GM18870 (cell line): ENCODE measurements at regions not wholly inside any gene's neighbourhood (a gene's known extent, or its start where the extent isn't known, plus 50 kb on each side); places are given as distances from the start of the nearest gene placed in this dataset.
"Not testable (repeated sequence)": the region's sequence is repeated elsewhere in the genome, so short reads cannot be mapped to it uniquely, and the experiment has no call there.

ENCODE experiments used
- ATAC-seq: cut with Tn5 transposase; IDR thresholded peaks from one replicate; pipeline ENCODE4 v1.9.1; 2021; ENCODE audit warnings: moderate library complexity; ENCODE audit not compliant: unreplicated experiment

- no peak for ATAC-seq
Observed at GRCh38 chr1:58966917-58967740, 183.3 kb upstream of the JUN start.

DNA sequence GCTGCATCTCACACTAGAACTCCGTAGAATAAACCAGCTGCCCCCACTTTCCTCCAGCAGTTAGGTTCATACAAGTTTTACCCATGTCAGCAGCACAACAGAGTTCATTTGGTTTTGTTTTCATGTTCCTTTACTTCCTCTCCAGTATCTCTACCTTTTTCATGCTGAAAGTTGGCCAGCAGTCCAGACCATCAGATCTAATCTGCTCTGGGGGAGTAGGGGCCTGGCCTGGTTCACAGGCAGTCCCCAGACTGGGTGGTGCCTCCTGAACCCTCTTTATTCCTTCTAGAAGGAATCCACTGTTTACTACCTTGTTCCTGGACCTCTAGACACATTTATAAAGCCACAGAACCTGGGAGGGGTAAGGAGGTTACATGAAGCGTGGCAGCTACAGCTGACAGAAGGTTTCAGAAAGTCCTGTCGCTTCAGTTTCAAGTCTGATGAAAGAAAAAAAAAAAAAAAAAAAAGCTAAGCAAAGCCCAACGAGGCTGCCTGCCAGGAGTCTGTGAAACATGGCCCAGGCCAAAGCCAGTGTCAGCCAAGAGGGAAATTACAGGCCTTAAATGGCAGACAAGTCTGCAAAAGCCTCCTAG, 184.6 kb upstream of the JUN start:
- peak; percentile 86 for ATAC-seq

GRCh38 chr1:58969176-58969575, 185.3 kb upstream of the JUN start:
- not testable (repeated sequence) for ATAC-seq

GRCh38 chr1:58971629-58972140, 187.8 kb upstream of the JUN start:
- no peak for ATAC-seq

GRCh38 chr1:58975888-58976287, 192.0 kb upstream of the JUN start:
- no peak for ATAC-seq

DNA sequence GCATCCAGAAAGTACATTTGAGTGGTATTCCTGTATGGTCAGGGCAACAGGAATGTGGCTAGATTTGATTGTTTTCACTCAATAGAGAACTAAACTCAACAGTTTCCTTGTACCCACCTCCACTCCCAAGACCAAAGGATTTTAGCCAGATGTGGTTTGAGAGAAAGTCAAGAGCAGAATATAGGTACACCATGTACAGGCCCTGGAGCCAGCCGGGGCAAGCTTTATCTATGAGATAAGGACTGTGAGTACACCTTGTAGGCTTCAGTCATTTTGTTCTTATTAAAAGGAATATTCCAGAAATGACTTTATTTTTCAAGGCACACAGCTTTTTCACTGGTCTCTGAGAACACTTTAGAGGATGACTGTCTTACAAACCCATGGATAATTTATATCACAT, 192.4 kb upstream of the JUN start:
- ATAC-seq: no peak

GRCh38 chr1:58977598-58977997, 193.8 kb upstream of the JUN start:
- no peak for ATAC-seq

- ATAC-seq: no peak
Observed at GRCh38 chr1:58978096-58978495, 194.2 kb upstream of the JUN start.

- ATAC-seq: no peak
Observed at GRCh38 chr1:58979086-58979485, 195.2 kb upstream of the JUN start.

DNA sequence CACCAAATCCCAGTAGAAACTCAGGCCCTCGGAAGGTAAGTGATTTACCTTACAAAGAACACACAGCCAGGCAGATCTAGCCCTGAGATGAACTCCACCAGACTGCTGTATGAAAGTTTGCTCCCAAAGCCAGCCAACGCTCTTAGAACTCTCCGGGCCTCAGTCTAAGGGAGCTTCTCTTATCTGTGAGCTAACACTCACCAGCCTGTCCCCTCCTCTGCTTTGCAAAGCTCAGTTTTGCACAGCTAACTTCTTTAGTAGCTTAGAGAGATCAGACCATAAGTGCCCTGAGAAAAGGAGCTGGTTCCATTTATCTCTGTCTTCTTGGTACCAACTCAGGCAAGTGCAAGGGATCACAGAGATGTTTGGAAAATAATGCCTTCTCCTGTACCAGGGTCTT, 195.8 kb upstream of the JUN start:
- no peak for ATAC-seq

DNA sequence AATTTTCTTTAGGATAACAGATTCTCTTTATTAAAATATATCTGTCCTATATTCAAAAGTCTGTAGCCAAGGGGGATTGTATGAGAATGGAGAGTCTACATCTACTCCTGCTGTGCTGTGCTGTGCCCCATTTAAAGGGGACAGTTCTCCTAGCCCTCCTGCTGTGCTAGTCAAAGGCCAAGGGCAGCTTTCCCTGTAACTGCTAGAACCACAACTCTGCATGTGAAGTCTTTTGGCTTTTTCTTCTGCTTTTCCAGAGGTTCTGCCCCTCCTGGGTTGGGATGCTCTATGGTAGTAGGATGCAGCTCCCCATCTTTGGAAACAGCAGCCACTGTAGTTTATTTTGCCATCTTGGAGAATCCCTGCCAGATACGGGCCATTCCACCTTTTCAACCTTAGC, 197.5 kb upstream of the JUN start:
- ATAC-seq: no peak

DNA sequence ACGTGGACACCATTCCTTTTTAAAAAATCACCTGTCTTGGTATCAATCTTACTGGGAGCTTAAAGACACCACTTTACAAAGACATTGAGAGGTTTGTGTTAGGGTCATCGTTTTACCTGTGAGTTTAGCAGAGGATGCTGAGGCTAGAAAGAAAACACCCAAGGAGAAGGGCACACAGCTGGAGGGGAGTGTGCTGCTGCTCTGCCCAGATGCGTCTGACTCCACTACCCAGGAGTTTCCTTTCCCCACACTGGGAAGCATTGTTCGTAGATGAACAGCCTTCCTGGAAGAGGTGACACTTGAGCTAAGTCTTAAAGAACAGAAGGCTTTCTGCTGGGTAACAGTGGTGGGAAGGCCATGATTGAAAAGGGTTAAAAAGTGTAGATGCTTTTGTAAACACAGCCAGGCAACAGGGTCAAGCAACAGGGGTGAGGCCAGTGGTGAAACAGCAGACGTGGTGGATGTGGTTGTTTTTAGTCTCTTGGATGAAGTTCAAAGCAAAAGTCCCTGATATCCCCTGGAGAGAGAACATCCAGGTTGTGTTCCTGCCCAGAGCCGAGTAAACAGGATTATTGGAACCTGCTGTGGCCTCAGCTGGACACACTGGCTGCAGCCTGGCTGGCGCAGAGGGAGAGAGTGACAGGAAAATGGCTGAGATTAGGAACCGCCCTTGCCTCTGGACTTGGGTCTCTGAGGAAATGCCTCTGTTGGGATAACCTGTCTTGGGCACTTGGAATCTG, 198.6 kb upstream of the JUN start:
- no peak for ATAC-seq

- ATAC-seq: no peak
Observed at GRCh38 chr1:58983162-58983561, 199.3 kb upstream of the JUN start.

DNA sequence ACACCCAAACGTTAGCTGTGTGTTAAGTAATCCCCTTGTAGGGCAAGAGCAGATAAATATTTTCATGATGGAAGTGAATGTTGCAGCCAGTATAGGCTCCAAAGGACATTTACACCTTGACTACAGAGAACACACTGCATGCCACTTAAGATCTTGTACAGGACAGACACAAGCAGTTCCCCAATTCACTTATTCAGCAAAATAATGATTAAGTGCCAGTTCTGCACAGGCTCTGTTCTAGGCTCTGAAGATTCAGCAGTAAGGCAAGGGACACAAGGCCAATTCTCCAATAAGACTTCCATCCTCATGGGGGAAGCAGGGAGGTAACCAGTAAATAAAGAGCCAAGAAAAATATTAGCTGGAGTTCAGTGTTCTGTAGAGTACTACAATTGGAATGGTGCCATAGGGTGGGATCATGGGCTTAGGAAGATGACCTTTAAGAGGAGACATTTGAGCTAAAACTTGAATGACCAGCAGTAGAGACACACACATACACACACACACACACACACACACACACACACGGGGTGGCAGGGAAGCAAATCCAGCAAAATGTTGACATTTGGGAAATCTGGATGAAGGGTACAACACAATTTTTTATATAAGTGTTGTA, 199.9 kb upstream of the JUN start:
- ATAC-seq: no peak

- no peak for ATAC-seq
Observed at GRCh38 chr1:58986996-58987767, 203.3 kb upstream of the JUN start.

GRCh38 chr1:58988752-58989151, 204.9 kb upstream of the JUN start:
- ATAC-seq: no peak

DNA sequence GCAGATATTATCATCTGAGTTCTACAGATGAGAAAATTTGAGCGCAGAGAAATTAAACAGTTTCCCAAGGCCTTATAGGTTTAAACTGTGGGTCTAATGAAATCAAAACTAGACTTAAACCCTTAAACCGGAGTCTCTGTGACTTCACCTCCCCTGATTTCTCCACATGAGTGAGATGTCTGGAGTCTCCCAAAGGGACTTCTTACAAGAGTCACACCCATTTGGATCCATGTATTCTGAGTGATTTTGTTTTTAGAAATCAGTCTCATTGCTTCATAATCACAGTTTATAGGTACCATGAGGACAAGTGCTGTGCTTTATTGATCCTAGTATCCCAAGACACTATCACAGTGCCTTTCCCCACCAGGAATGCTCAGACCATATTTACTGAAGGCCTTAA, 206.0 kb upstream of the JUN start:
- ATAC-seq: no peak

DNA sequence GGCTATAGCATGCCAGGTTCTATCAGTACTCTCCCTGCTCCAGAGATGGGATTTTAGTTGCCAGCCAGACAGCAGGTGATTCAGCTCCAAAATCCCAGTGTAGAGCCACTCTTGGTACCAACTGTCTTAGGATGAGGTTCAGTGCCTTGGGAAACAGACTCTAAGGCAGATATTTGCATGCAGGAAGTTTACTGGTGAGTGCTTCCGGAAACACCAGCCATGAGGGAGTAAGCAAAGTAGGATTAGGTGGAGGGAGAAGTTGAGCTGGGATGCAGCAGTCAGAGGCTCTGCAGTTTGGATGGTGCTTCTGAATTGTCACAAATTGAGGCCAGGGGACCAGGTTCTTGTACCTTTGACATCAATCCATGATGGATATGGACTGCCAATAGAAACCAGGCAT, 207.5 kb upstream of the JUN start:
- ATAC-seq: no peak

GRCh38 chr1:58992643-58993042, 208.8 kb upstream of the JUN start:
- no peak for ATAC-seq

DNA sequence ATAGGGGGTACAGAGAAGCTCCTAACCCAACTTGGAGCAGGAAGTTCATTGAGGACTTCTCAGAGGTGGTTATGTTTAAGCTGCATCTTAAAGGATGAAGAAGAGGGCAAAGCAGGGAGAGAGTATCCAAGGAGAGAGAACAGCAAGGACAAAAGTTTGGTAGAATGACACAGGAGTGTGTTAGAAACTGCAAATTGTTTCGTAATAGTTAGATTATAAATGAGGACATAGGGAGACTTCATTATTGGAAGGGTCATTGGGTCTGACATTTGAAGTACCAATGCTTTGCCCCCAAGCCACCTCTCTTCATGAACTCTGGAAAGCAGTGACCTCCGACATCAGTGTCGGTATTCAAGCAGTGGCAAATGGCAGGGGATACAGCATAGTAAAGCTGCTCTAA, 209.6 kb upstream of the JUN start:
- ATAC-seq: no peak

DNA sequence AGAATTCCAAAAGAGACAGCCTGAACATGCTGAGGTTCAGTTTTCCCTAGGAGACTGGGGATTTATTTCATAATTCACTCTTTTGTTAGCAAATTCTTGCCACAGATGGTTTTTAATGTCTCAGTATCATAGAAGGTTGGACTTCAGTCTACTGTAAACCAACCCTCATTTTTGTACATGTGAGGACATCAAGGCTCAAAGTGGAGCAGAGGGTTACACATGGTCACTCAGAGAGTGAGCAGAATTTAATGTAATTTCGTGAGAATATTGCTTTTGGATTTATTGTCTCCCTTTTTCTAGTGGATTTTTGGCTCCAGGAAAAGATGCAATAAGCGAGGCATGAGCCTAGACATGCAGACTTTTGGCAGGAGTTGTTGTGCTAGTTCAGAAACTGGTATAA, 210.8 kb upstream of the JUN start:
- no peak for ATAC-seq
